ENCODE measurements at regions not wholly inside any gene's neighbourhood (a gene's known extent, or its start where the extent isn't known, plus 50 kb on each side); places are given as distances from the start of the nearest gene placed in this dataset.
"Not testable (repeated sequence)": the region's sequence is repeated elsewhere in the genome, so short reads cannot be mapped to it uniquely, and the experiment has no call there.

GRCh38 chr18:71079606-71080005, 790.8 kb downstream of the SOCS6 start:
- DNase-seq (ENCODE audit: low read depth): no peak

- no peak for DNase-seq (ENCODE audit: low read depth)
These were observed 788.6 kb downstream of the SOCS6 start for GRCh38 chr18:71077451-71077850.

- no peak for DNase-seq (ENCODE audit: low read depth)
These were observed 786.3 kb downstream of the SOCS6 start for GRCh38 chr18:71075147-71075546.

- DNase-seq (ENCODE audit: low read depth): no peak
These were observed 779.5 kb downstream of the SOCS6 start for GRCh38 chr18:71068338-71068737.

- DNase-seq (ENCODE audit: low read depth): no peak
These were observed 761.0 kb downstream of the SOCS6 start for GRCh38 chr18:71049893-71050292.

GRCh38 chr18:71047882-71048281, 759.0 kb downstream of the SOCS6 start:
- DNase-seq (ENCODE audit: low read depth): no peak

GRCh38 chr18:71045331-71046065, 756.7 kb downstream of the SOCS6 start:
- DNase-seq (ENCODE audit: low read depth): peak; percentile 43

- DNase-seq (ENCODE audit: low read depth): no peak
These were observed 751.3 kb downstream of the SOCS6 start for GRCh38 chr18:71040161-71040560.

GRCh38 chr18:71038196-71038595, 749.4 kb downstream of the SOCS6 start:
- DNase-seq (ENCODE audit: low read depth): no peak

GRCh38 chr18:71036783-71037182, 747.9 kb downstream of the SOCS6 start:
- DNase-seq (ENCODE audit: low read depth): peak; percentile 83

- DNase-seq (ENCODE audit: low read depth): not testable (repeated sequence)
These were observed 742.7 kb downstream of the SOCS6 start for GRCh38 chr18:71031296-71032191.

- not testable (repeated sequence) for DNase-seq (ENCODE audit: low read depth)
These were observed 741.2 kb downstream of the SOCS6 start for GRCh38 chr18:71030085-71030484.

- no peak for DNase-seq (ENCODE audit: low read depth)
These were observed 739.5 kb downstream of the SOCS6 start for GRCh38 chr18:71028285-71028762.

GRCh38 chr18:71027531-71027930, 738.7 kb downstream of the SOCS6 start:
- no peak for DNase-seq (ENCODE audit: low read depth)

- no peak for DNase-seq (ENCODE audit: low read depth)
These were observed 736.8 kb downstream of the SOCS6 start for GRCh38 chr18:71025505-71026225.

GRCh38 chr18:71022389-71022788, 733.5 kb downstream of the SOCS6 start:
- no peak for DNase-seq (ENCODE audit: low read depth)

GRCh38 chr18:71021030-71021362, 732.2 kb downstream of the SOCS6 start:
- no peak for DNase-seq (ENCODE audit: low read depth)

GRCh38 chr18:71020342-71021029, 731.6 kb downstream of the SOCS6 start:
- no peak for DNase-seq (ENCODE audit: low read depth)

- DNase-seq (ENCODE audit: low read depth): no peak
These were observed 730.0 kb downstream of the SOCS6 start for GRCh38 chr18:71018816-71019215.

- no peak for DNase-seq (ENCODE audit: low read depth)
These were observed 723.9 kb downstream of the SOCS6 start for GRCh38 chr18:71012789-71013188.

GRCh38 chr18:71011389-71011788, 722.5 kb downstream of the SOCS6 start:
- no peak for DNase-seq (ENCODE audit: low read depth)

- DNase-seq (ENCODE audit: low read depth): no peak
These were observed 719.4 kb downstream of the SOCS6 start for GRCh38 chr18:71008257-71008656.
